ENCODE measurements at regions not wholly inside any gene's neighbourhood (a gene's known extent, or its start where the extent isn't known, plus 50 kb on each side); places are given as distances from the start of the nearest gene placed in this dataset.
A peak's percentile ranks its signal among the peaks of the same experiment; 100 is the strongest.

DNA sequence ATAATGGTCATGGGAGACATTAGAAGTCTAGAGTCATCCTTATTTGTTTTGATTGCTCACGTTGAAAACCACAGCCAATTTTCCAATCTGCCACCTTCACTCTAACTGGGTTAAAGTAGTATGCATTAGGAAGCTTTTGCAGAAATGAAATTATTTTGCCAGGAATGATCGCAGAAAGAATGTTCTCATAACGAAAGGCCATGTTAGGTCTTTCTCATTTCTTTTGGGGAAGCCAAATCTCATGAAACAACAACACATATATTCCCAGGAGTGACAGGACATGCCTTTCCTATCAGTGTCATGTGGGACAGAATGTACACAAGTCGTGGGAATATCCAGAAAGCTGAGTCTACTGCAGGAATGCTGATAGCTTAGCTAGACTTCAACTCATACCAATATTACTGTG, 386.3 kb downstream of the AASDHPPT start:
- no peak for DNase-seq

DNA sequence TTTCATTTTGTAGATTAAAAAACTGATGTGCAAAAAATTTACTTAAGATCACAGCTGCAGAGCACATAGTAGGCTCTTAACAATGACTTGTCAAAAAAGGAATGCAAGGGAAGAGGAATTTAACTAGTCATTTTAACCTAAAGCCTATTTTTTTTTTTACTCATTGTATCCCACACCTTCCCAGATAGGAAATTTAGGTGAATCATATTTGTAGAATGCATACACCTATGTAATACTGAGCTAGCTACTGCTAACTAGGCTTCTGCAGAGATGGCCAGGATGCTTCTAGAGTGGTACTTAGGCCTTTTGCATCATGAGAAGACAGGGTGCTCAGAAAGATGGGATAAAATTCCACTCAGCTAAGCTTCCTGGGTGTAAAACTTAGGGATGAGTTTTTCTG, 387.3 kb downstream of the AASDHPPT start:
- DNase-seq = no peak

DNA sequence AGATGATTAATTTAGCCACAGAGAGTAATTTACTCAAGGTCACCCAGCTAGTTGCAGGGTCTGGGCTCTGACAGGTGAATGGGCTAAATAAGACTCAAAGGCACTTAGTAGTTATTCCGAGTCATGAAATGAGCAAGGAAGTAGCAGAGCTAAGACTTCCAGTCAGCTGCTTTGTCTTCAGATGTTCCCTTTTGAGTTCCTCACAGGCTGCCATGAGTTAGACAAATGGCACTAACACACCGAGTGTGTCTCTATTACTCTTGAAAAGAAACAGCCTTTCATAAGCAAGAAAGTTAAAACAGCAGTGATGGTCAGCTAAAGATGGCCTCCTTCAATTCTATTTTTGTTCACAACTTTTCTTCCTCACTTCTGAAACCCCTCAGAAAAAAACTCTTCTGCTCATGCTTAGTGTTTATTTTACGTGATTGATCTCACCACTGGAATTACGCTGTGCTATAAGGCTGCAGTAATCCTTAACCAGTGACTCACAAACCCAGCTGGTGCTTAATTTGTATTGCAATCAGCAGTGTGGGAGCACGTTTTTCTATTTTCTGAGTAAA, 389.1 kb downstream of the AASDHPPT start:
- DNase-seq = peak; percentile 75

DNA sequence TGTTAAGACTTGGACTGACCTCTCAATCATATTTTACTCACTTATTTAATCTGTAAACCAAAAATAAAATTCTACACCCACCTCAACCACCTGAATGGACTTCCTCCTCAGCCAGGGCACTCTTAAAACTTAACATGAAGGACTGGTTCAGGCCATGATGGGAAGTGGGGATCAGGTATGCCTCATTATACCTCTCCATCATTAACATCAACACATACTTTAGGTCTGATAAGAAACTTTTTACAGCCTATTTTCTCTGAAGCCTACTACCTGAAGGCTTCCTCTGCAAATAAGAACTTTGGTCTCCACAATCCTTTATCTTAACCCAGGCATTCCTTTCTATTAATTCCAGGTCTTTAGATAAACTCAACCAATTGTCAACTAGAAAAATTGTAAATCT, 390.0 kb downstream of the AASDHPPT start:
- peak; percentile 14 for DNase-seq

DNA sequence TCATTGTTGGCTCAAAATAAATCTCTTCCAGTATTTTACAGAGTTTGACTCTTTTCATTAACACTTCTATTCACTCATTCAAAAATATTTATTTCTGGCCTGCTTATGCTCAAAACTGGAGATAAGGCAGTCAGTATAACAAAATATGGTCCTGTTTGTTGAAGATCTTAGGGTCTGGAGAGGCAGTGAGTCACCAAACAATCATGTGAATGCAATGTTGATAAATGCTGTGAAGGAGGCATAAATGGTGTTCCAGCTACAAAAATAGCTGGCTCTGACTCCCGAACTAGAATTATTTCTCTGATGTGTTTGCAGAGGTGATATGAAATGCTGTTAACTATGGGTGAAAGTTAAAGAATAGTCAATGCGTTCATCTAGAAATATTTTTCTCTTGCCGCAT, 390.6 kb downstream of the AASDHPPT start:
- peak; percentile 79 for DNase-seq

DNA sequence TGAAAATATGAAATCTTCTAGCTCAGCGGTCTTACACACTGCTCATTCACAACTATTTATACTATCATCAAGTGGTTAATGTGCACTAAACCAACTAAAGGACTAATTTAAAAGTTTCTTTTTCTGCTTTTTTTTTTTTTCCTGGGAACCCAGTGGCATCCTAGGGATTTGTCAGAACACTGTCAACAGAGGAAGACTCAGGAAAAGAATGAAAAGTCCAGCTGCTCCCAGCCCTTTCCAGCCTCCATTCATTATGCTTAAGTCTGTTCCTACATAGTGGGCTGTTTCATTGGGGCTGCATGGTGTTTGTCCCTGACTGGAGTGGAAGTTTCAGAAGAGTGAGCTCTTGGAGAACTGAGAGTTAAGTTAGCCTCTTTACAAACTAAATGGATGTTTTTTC, 391.1 kb downstream of the AASDHPPT start:
- peak; percentile 31 for DNase-seq

DNA sequence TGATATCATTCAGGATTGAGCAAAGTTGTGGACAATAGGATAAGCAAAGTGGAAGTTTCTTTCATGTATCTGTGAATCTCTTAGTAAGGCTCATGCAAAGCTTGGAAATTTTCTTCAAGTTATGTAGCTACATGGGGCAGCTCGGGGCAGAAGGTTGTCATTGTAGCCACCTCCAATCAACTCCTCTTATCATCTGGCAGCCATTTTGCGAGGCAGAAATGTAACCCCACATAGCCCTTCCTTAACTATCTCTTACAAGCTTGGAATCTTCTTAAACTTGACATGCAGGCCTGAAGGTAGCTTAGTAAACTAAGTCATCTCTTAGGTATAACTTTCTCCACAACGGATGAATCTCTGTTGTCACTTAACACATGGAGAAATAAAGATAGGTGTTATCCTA, 392.8 kb downstream of the AASDHPPT start:
- no peak for DNase-seq

DNA sequence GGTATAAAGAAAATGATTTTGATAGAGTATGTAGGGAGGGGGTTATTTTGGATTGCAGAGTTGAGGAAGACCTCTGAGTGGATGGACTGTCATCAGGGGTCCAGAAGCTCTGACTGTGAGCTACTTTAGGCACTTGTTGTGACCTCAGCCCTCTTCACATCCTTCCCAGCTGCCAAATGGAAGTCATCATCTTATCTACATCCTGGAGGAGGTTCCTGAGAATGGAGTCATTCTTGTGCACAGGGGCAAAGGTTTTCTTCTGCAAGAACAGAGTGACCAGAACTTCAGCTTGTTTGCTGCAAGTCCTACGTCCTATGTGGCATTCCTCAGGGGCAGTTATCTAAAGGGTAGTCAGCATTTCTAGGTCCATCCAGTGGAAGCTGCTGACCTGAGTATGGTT, 393.8 kb downstream of the AASDHPPT start:
- DNase-seq = no peak

DNA sequence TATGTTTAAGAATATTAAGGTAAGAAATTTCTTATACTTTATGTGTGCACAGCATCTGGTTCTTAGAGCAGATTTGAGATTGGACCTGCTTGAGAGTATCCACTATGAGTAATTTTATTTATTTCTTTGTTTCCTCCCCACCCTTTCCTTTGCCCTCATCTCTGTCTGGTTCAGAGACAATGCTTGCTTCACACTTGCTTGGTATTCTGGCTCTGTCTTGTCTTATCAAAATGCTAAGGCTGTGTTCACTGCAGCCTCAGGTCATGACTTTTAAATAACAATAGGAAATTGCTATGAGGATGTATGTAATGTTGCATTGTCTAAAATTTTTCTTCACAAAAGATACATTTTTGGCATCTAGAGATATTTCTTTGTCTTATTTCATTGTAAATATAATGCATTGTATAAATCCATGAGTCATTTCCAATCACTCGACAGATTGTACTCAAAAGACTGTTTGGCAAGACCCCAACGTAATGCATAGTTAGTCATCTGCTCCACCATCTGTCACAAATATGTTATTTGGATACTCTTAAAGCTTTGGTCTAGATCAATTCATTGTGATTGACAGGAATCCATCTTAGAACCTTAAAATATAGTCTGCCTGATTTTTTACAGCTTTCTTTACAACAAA, 395.7 kb downstream of the AASDHPPT start:
- DNase-seq = peak; percentile 39

DNA sequence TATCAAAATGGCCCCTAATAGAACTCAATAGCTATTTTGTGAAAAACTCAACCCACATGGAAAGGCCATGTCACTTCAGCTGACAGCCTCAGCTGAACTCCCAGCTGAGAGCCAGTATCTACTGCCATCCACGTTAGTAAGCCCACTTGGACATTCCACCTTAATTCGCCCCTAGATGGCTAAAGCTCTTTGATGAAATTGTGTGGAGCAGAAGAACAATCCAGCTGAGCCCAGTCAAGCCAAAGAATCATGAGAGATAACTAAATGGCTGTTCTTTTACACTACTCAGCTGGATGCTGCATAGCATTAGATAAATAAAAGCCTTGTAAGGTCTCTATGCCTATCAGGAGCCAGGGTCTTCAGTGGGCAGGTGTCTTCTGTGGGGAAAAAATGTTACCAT, 396.8 kb downstream of the AASDHPPT start:
- DNase-seq = no peak

DNA sequence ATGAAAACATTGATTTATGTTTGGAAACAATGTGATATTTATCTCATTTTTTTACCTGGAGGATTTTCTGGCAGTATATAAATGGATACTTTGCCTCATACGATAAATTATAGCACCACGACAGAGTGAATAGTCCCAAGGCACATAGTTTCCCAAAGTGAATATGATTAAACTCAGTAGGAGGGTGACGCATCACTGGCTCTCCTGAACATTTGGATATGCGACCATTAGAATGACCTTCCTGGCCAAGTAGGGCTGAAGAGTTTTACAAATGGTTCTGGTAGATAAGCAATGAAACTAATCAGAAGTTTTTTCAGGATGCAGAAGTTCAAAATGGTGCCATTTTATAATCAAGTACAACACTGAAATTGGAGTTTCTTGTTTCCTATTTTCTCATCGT, 397.7 kb downstream of the AASDHPPT start:
- no peak for DNase-seq

DNA sequence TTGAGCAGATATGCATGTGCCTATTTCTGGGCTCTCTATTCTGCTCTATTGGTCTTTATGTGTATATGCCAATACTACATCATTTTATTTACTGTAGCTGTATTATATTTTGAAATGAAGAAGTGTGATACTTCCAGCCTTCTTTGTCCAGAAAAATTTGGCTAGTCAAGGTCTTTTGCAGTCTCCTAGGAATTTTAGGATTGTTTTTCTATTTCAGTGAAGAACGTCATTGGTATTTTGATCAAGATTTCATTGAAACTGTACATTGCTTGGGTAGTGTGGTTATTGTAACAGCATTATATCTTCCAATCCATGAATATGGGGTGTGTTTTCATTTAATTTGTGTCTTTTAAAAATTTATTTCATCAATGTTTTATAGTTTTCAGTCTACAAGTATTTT, 400.3 kb downstream of the AASDHPPT start:
- no peak for DNase-seq

DNA sequence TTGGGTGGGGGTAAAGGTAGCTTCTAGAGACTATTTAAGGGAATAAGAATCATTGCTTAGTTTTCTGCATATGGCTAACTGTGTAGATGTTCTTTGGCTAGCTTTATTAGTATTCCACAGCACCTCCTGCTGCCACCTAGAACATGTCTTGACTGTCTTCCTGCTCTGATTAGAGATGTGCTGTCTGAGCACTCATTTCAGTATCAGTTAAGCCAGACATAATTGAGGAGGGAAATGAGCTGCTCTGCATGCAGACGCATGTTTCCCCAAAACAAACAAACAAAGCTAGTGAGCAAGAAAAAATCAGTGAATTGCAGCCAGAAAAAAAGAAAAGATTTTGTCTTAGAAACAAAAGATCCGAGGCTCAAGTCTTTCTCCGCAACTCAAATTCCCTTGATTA, 402.2 kb downstream of the AASDHPPT start:
- no peak for DNase-seq

DNA sequence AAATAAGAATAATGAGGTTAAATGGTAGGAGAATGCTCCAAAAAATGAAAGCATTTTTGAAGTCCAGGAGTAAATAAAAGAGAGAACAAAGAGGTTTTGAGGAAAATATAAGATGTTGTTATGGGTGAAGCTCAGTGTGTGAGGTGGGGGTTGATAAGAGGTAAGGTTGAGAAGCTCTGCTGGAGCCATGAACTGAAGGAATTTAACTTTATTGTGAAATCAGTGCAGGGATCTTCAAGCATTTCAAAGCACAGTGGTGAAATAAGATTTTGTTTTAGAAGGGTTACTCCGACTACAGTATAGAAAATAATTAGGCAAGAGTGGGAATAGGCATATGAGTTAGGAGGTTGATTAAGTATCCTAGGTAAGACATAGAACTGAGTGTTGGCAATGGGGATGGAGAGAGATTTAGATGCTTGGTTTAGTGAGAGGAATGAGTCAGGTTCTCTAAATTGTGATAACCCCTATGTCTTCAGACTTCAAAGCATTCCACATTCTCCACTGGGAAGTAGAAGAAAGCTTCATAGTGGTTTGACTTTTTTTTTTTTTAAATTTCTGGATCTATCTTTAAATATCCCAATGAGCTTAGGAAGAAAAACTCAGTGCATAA, 403.2 kb downstream of the AASDHPPT start:
- DNase-seq = no peak

DNA sequence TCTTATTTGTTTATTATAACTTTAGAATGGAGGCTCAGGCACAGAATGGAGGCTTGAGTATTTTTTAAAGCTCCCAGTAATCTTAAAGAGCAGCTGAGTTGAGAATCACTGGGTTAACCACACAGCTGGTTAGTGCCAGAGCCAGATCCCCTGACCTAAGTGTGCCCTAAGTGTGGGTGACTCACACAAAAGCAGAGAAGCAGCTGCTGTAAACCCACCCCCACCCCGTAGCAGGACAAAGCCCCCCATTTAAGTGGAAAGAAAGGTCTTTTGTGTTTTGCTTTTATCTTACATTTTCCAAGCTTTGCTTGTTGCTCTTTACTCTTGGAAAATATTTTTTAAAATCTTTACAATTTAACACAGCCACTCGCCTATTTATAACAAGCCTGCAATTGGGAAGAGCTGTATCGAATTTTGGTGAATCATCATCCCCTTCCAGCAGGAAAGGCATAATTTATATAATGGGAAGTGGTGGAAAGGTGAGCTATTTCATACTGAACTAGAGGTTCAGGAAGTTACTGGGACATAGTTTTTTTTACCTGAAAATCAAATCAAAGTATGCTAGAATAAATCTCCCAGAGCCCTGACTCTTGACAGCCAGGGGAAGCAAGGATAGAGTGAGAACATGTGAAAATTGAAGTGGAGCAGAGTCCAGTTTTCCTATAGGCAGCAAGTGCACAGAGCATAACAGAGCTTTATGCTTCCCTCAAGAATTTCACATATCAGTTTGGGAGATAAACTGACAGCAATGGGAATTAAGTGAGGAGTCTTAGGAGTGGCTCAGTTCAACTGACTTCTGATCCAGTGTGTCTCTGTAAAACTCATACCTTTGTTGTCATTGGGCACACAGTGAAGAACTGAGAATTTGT, 405.7 kb downstream of the AASDHPPT start:
- peak; percentile 84 for DNase-seq

DNA sequence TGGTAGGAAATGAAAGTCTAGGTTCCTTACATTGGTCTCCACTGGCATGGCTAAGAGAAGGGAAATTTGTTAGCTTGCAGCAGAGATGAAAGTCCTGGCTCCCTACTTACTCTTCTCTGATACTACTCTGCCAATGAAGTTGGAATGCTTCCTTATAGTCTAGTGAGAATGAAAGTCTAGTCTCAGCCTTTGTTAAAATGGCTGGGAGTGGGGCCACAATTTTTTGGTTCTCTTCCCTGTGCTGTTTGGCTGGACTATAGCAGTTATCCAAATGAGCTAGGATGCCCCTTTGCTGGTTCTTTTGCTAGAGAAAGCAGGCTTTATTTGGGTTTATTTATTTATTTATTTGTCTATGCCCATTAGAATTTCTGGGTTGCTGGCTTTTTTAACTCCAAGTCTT, 414.3 kb downstream of the AASDHPPT start:
- DNase-seq = no peak

DNA sequence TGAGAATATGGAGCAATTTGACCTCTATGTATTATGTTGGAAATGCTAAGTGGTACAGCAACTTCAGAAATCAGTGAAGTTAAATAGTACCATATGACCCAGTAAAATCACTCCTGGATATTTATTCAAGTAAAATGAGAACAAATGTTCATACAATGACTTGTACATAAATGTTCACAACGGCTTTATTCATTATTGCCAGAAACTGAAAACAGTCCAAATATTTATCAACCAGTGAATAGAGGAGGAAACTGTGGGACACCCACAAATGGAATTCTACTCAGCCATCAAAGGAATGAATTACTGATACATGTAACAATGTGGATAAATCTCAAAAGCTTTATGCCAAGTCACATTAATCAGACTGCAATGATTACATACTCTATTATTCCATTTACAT, 416.3 kb downstream of the AASDHPPT start:
- peak; percentile 22 for DNase-seq

DNA sequence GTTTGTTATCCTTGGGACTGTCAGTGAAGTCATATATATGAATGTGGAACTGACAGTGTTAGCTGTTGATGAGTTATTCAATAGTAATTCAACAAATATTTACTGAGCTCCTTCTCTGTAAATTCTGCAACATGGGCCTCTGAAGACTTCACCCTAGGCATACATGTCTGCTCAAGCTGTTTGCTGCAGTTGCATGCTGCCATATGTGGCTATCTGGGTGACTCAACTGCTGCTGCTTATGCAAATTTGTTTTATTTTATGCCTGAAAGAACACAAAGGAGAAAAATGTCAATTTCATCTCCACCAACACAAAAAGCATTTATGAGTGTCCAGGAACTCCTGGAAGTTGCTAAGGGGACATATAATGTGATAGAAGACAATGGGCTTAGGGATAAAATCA, 417.6 kb downstream of the AASDHPPT start:
- DNase-seq = peak; percentile 93

DNA sequence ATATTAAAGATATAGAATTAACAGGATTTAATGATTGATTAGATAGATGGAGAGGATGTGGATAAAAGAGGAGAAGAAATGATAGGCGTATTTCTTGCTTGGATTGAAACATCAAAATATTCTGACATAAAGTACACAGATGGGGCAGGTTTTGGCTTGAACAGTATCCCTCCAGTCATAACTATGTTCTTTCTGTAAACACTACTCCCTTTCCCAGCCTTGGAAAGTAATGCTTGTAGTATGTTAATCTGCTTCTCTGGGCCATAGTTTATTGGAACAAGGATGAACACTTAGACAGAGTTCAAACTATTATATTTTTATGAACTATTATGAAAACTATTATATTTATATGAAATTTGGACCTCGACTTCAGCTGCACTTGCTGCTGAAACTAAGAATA, 419.2 kb downstream of the AASDHPPT start:
- DNase-seq = no peak

DNA sequence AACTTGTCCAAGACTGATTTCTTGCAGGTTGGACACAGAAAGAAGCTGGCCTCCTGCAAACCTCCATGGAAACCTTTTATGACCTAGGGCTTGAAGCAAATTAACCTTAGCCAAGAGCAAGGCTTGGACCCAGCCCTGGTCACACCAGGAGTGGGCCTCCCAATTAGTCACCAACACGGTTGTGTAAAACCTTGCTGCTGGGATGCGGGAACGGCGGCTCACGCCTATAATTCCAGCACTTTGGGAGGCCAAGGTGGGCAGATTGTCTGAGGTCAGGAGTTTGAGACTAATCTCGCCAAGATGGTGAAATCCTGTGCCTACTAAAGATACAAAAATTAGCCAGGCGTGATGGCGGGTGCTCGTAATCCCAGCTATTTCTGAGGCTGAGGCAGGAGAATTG, 419.9 kb downstream of the AASDHPPT start:
- no peak for DNase-seq

DNA sequence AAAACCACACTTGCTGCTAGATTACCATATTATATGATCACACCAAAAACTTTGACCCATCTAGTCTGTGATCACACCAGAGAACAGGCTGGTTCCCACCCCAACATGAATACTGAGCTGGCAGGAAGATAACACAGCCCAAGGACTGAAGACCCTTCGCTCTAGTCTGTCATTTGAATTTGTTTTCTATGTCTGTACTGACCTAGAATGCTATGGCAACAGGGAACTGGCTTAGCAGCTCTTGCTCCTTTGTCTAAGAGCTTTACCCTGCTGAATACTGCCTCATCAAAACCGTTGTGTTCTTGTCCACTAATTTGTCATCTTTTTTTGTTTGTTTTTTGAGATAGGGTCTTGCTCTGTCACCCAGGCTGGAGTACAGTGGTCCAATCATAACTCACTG, 420.4 kb downstream of the AASDHPPT start:
- peak; percentile 23 for DNase-seq

DNA sequence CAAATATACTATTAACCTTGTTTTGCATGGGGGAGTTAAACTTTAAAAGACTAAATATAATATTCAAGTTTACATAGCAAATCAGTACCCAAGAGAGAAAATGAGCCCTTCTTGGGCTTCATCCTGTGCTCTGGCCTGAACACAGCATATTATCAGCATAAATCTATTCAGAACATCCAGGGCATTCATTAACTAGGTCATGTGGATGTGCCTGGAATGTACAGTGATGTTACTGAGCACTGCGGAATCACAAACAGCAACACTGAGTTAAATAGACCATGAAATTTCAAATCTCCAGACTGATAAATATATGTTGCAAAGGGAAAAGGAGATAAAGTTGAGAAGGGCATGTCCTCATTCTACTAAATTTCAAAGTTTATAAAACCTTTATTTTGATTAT, 426.4 kb downstream of the AASDHPPT start:
- no peak for DNase-seq

DNA sequence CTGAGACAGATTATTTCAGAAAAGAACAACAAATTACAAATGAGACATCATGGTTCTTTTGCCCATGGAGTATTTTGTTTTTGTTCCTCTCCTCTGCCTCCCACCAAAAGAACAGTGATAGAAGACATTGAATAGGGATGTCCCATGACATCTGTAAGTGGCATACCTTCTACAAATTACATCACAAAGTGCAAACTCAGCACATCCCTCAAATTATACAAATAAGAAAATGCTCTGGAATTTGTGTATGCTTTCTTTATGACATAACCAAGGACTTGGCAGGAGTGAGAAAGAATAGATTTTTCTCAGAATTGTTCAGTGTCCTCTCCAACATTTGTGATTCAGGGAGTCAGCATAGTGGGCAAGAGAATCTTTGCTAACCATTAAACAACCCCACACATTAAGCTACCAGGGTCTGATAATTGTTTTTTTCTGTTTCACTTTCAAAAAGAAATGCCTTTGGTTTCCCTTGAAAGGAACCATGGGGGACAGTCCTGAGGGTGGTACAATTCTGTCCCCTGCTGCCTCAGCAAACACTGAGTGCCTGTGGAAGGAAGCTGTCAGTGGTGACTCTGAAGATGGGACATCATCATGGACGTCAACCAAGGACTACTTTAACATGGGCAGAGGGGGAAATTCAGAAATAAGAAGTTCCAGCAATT, 430.3 kb downstream of the AASDHPPT start:
- DNase-seq = no peak

Data from DMS53 (cell line).